Ovary (tissue), 7 donors: ENCODE measurements at regions not wholly inside any gene's neighbourhood (a gene's known extent, or its start where the extent isn't known, plus 50 kb on each side); places are given as distances from the start of the nearest gene placed in this dataset.

Experiments used
- DNase-seq, 5 donors: peaks; one replicate each; pipeline ENCODE4 v3.0.0-alpha.2; 2019 to 2020
- H3K27ac ChIP-seq, 2 donors: fragments of 200-600 bp; one replicate each; pipeline versions ENCODE4 v1.5.1 to v1.8.0; 2019 to 2022
- H3K27me3 ChIP-seq: fragments of 200-600 bp; one replicate; pipeline ENCODE4 v1.8.0; 2022
- H3K36me3 ChIP-seq: fragments of 200-600 bp; sonication (generic); one replicate; pipeline ENCODE4 v1.5.1; 2019
- H3K4me1 ChIP-seq: one replicate; pipeline ENCODE4 v1.8.1; 2013; ENCODE audit warnings: mild to moderate bottlenecking, moderate library complexity; ENCODE audit not compliant: insufficient read depth
- H3K4me3 ChIP-seq: fragments of 200-600 bp; sonication (generic); one replicate; pipeline ENCODE4 v1.5.1; 2017
- H3K9me3 ChIP-seq, 2 donors: fragments of 200-600 bp in 1 of 2; sonication (generic) in 1 of 2; one replicate each; pipeline versions ENCODE4 v1.5.1 to v1.8.1; 2013 to 2019; ENCODE audit warnings: mild to moderate bottlenecking in 1 of 2, moderate library complexity in 1 of 2
- EP300 ChIP-seq: sonication (generic); formaldehyde crosslinking; IDR thresholded peaks from one replicate; pipeline ENCODE4 v1.6.1; 2017; ENCODE audit warnings: antibody characterized with exemption
- POLR2A ChIP-seq: fragments of 450-650 bp; IDR thresholded peaks from one replicate; pipeline ENCODE4 v1.6.1; 2017; ENCODE audit warnings: antibody characterized with exemption, mild to moderate bottlenecking, moderate library complexity
- WGBS, 3 donors: extraction: QIAGEN DNeasy Blood & Tissue Kit in 1 of 3; methylation state at CpG; one replicate each; pipeline versions ENCODE4 v1.1.5 to v1.1.7; 2013 to 2017; 5-methylcytosine and 5-hydroxymethylcytosine counted together
- intact Hi-C, 4 donors: fragments of 100-400 bp; cut with DNase I; formaldehyde crosslinking; loops; one replicate each; pipeline versions ENCODE4 v1.11.0 to v1.15.1; 2022 to 2023
- TF ChIP-seq, protein P1 (sequence below), 3 donors: fragments of 450-650 bp in 2 of 3; fragments of 200-600 bp in 1 of 3; IDR thresholded peaks; one replicate each; pipeline versions ENCODE4 v1.5.1 to v1.8.0; 2016 to 2022; ENCODE audit warnings: antibody characterized with exemption in 3 of 3, mild to moderate bottlenecking in 1 of 3
- donor health status: DM: no; HTN: no; CAD: no; lungs with moderate emphysema.
- donor health status: DM: no; HTN: no; CAD: no.
- donor health status: Bipolar disorder and iron deficiency.
- donor health status: DM: no; HTN: no; CAD: no.
- donor health status: DM: yes; HTN: yes; CAD: no.

DNA sequence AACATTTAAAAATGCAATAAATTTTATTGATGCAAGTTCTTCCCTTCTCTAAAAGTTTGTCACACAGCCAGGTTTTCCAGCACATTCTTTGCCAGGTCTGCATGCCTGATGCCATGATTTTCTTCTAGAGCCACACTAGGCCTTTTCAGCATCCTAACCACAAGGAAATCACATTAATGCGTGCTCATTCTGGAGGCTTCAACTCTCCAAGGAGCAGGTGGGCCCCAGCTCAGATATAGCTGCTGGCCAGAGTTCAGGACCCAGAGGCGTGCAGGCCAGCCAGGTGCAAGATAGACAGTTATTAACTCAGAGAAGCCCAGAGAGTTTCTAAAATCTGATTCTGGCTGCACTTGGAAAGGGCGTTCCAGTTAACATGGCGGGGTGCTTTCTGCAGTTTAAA, 124.5 kb upstream of the MAF start:
- Histone ChIP-seq H3K27ac (no peak overlapping the region), H3K4me1 (peaks cover 4% of the 10 kb centered on the region), H3K4me3 (no peak overlapping the region), H3K9me3 (no peaks in the 10 kb centered on the region), H3K36me3 (no peaks in the 10 kb centered on the region), H3K27me3 (no peaks in the 10 kb centered on the region)
- TF ChIP-seq POLR2A, result no peak
- TF ChIP-seq, protein P1, sequence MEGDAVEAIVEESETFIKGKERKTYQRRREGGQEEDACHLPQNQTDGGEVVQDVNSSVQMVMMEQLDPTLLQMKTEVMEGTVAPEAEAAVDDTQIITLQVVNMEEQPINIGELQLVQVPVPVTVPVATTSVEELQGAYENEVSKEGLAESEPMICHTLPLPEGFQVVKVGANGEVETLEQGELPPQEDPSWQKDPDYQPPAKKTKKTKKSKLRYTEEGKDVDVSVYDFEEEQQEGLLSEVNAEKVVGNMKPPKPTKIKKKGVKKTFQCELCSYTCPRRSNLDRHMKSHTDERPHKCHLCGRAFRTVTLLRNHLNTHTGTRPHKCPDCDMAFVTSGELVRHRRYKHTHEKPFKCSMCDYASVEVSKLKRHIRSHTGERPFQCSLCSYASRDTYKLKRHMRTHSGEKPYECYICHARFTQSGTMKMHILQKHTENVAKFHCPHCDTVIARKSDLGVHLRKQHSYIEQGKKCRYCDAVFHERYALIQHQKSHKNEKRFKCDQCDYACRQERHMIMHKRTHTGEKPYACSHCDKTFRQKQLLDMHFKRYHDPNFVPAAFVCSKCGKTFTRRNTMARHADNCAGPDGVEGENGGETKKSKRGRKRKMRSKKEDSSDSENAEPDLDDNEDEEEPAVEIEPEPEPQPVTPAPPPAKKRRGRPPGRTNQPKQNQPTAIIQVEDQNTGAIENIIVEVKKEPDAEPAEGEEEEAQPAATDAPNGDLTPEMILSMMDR (IDR thresholded peaks at IDR 0.05), result no peak
- TF ChIP-seq EP300, result no peak
- no peak for DNase-seq
- 93 to 95% (median 94%) methylated on average over 4 of the region's 4 CpGs for WGBS, 3 donors
- intact Hi-C loops, result loop anchor here in 1 of 4 donors (5.0 kb wide), 1 partner anchor 868 kb away; no protein-coding TSS in a partner anchor

DNA sequence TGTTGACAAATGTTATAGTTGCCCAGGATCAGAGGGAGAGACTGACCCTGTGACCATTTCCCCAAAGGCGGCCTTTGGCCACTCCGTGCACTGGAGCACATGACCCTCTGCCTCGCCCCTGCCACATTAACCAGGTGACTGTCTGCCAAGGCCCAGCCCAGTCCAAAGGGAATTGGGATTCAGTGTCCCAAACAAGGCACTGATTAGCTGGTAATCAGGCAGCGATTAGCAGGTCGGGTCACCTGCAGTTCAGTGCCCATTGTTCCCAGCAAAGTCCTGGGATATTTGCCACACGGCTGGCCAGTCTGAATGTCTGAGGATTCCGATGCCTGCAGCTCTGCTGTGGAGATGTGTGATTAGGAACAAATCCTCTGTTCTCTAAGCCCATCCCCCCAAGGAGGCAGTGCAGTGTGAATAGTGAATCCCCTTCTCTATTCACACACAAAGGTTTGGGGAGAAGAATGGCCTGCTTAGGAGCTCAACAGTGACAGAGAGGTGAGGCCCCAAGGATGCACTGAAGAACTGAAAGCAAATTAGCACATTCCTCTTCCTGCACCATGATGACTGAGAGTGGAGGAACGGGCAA, 123.1 kb upstream of the MAF start:
- H3K4me1 ChIP-seq, result peaks cover 4% of the 10 kb centered on the region
- no peaks in the 10 kb centered on the region for H3K36me3 ChIP-seq
- no peak overlapping the region for H3K27ac ChIP-seq
- DNase-seq, result no peak
- no peaks in the 10 kb centered on the region for H3K27me3 ChIP-seq
- H3K9me3 ChIP-seq, result no peaks in the 10 kb centered on the region
- intact Hi-C loops, result no loop called here
- WGBS, 3 donors, result 88 to 95% (median 89%) methylated on average over 8 of the region's 8 CpGs
- TF ChIP-seq EP300 (no peak), POLR2A (no peak)
- TF ChIP-seq, protein P1 (IDR thresholded peaks at IDR 0.05), result no peak
- no peak overlapping the region for H3K4me3 ChIP-seq

DNA sequence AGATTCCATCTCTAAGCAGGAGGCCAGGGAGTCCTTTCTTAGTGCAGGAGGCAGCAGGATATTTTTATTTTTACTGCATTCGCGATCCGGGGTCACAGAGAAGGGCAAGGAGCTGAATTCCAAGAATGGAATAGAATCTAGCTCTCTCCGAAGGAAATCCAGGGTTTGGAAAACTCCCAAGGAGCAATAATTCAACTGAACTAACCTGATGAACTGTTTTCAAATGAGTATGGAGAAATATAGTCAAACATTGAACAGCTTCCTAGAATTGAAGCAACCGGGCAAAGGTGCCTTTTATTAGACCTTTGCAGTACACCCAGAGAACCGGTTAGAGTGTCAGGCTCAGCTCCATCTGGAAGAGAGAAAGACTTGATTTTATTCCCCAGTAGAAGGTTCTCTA, 120.7 kb upstream of the MAF start:
- WGBS, 3 donors, result 3 to 8% (median 5%) methylated on average over 6 of the region's 6 CpGs
- H3K4me3 ChIP-seq, result no peak overlapping the region
- no peaks in the 10 kb centered on the region for H3K36me3 ChIP-seq
- intact Hi-C loops, result no loop called here
- no peak for TF ChIP-seq POLR2A
- TF ChIP-seq, protein P1 (IDR thresholded peaks at IDR 0.05), result no peak
- TF ChIP-seq EP300, result no peak
- peaks cover 4% of the 10 kb centered on the region for H3K4me1 ChIP-seq
- H3K27ac ChIP-seq, result peak overlapping the region in 1 of 2 donors; percentile 67
- H3K9me3 ChIP-seq, result no peaks in the 10 kb centered on the region
- H3K27me3 ChIP-seq, result no peaks in the 10 kb centered on the region
- peak in 3 of 5 donors; percentile 43 to 45 (median 44) for DNase-seq

DNA sequence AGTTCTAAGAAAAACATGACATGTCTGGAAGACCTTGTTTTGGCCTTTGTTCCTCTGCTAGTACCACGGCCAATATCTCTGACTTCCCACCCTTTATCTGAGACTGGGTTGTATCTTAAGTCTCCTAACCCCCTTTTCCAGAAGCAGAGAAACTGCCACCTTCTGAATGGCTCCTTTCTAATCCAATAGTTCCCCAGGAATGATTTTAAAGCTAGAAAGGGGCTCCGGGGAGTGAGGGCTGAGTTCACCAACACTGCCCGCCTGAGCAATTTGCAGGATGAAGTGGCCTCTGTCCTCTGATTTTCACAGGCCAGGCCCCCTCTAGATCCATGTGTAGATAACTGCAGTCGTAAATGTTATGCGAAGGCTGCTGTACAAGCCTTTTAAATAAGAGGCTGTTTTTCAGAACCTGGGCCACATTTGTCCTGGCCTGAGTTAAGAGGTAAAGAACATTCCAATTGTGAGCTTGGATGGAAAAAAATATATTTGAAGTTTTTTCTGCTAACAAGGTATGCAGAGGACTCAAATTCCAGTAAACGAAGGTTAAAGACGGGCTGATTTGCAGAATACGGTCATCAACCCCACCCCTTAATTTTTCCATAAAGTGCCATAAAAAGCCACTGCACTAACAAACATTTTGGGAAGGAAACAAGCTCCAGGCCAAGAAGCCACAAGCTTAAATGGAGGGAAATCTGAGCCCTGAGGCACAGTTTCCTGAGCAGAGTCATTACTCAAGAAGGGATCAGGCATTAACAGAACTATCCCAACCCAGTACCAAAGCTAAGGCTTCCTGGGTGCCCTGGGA, 117.0 kb upstream of the MAF start:
- Histone ChIP-seq H3K27me3 (no peaks in the 10 kb centered on the region), H3K36me3 (no peaks in the 10 kb centered on the region), H3K27ac (no peak overlapping the region), H3K4me3 (no peak overlapping the region), H3K9me3 (no peaks in the 10 kb centered on the region), H3K4me1 (peaks cover 10% of the 10 kb centered on the region)
- DNase-seq, result no peak
- TF ChIP-seq EP300, result no peak
- TF ChIP-seq, protein P1 (IDR thresholded peaks at IDR 0.05), result no peak
- no peak for TF ChIP-seq POLR2A
- WGBS, 3 donors, result 72 to 85% (median 74%) methylated on average over 8 of the region's 8 CpGs
- intact Hi-C loops, result no loop called here
